ENCODE measurements at regions not wholly inside any gene's neighbourhood (a gene's known extent, or its start where the extent isn't known, plus 50 kb on each side); places are given as distances from the start of the nearest gene placed in this dataset.
A peak's percentile ranks its signal among the peaks of the same experiment; 100 is the strongest.
"Not testable (repeated sequence)": the region's sequence is repeated elsewhere in the genome, so short reads cannot be mapped to it uniquely, and the experiment has no call there.

- DNase-seq (ENCODE audit: low read depth): no peak
Observed at GRCh38 chr9:38185647-38186403, 116.8 kb upstream of the SHB start.

DNA sequence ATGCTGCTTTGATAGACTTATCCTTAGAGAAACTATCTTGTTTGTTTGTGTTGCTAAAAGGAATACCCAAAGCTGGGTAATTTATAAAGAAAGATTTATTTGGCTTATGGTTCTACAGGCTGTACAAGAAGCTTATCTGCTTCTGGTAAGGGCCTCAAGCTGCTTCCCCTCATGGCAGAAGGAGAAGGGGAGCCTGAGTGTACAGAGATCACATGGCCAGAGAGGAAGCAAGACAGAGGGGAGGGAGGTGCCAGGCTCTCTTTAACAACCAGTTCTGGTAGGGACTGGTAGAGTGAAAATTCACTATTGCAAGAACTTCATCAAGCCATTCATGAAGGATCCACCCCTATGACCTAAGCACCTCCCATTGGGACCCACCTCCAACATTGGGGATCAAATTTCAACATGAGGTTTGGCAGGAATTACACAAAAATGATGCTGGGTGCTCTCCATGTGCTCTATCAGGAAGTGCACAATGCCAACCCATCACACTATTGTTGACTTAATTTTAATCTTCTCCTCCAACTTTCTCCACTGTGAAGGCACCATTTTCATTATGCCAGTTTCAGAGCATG is 115.1 kb upstream of the SHB start:
- DNase-seq (ENCODE audit: low read depth): no peak

DNA sequence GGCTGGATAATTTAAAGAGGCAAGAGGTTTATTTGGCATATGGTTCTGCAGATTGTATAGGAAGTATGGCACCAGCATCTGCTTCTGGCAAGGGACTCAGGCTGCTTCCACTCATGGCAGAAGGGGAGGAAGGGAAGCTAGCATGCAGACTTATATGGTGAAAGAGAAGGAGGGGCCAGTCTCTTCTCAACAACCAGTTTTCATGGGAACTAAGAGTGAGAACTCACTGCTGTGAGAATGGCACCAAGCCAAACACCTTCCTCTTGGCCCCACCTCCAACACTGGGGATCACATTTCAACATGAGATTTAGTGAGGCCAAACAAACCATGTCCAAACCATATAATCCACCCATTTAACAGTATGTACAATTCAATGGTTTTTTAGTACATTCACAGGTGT is 113.3 kb upstream of the SHB start:
- no peak for DNase-seq (ENCODE audit: low read depth)

- DNase-seq (ENCODE audit: low read depth): no peak
Observed at GRCh38 chr9:38181866-38182265, 112.8 kb upstream of the SHB start.

GRCh38 chr9:38181232-38181631 is 112.2 kb upstream of the SHB start:
- DNase-seq (ENCODE audit: low read depth): no peak

GRCh38 chr9:38180656-38181055 is 111.6 kb upstream of the SHB start:
- no peak for DNase-seq (ENCODE audit: low read depth)

DNA sequence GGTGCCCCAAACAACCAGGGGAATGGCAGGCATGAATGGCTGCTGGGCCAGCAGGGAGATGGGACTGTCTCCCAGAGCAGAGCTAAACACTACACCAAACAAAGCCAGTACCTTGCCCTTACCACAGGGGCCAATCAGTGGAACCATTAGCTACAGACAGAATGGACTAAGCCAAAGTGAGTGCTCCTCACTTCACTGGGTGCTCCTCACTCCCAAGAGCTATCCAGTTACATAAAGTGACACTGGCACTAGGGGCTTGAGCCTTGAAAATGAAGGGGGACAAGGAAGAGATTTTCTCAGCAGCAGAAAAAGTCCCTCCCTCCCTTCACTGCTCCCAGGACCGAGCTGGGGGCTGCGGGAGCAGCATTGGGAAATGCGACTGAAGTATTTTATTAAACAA is 110.9 kb upstream of the SHB start:
- DNase-seq (ENCODE audit: low read depth): no peak

- no peak for DNase-seq (ENCODE audit: low read depth)
Observed at GRCh38 chr9:38178237-38178636, 109.2 kb upstream of the SHB start.

- DNase-seq (ENCODE audit: low read depth): no peak
Observed at GRCh38 chr9:38177680-38178079, 108.7 kb upstream of the SHB start.

- no peak for DNase-seq (ENCODE audit: low read depth)
Observed at GRCh38 chr9:38176251-38176650, 107.2 kb upstream of the SHB start.

- no peak for DNase-seq (ENCODE audit: low read depth)
Observed at GRCh38 chr9:38175423-38175822, 106.4 kb upstream of the SHB start.

- DNase-seq (ENCODE audit: low read depth): no peak
Observed at GRCh38 chr9:38172586-38172985, 103.6 kb upstream of the SHB start.

DNA sequence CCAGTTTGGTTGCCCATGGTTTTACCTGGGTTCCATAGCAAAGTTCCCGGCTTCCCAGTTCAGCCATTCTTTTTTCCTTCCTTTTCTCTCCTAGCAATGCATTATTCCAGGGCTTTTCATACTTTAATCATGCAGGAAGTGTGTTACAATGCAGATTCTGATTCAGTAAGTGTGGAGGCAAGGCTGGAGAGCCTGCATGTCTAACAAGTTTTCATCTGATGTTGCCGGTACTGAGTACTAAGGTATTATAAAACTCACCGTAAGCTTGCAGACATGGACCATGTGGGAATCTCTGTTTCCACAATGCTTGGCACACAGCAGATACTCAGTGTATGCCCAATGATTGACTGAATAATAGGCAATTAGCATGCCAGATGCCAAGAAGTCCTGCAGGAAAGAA is 102.9 kb upstream of the SHB start:
- DNase-seq (ENCODE audit: low read depth): no peak

GRCh38 chr9:38171538-38171884 is 102.5 kb upstream of the SHB start:
- DNase-seq (ENCODE audit: low read depth): no peak

- DNase-seq (ENCODE audit: low read depth): not testable (repeated sequence)
Observed at GRCh38 chr9:38170763-38171537, 101.9 kb upstream of the SHB start.

- DNase-seq (ENCODE audit: low read depth): not testable (repeated sequence)
Observed at GRCh38 chr9:38170155-38170554, 101.1 kb upstream of the SHB start.

DNA sequence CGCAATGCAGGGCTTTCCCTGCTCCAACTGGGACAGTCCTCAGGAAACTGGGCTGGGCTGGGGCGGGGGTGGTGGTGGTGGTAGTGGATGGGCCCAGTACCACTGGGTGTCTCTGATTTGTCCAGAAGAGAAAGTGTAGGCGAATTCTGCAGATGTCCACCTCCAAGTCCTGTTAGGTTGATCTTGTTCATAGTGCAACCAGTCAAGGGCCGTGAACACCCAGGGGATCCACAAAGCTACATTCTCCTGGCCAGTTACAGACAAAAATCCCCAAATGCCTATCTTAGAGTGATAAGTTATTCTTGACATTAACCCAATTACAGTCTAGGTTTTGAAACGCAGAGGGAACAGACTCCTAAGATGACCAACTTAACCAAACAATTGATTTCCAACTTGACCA is 97.5 kb upstream of the SHB start:
- DNase-seq (ENCODE audit: low read depth): no peak

DNA sequence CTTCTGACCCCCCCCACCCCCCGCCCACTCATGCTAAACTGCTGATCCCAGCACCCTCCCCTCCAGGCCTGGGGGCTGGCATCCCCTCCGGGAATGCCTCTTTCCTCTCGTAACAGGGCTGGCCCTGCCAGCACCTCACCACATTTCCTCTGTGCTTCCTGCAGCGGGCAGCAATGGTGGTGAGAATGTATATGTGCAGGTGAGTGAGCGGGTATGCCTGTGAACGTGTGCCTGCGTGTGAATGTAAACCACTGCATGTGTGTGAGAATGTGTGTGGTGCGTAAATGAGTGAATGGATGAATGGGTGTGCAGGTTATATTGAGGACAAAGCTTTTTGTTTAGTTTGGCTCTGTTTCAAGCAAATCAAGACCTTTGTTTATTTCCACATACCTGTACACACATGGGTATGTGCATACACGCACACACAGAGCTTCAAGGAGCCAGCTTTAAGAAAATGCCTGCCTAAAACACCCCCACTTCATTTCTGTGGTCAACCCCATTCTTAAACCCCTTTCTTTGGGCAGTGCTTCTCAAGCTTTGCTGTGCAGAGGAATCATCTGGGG is 95.7 kb upstream of the SHB start:
- DNase-seq (ENCODE audit: low read depth): no peak

GRCh38 chr9:38163518-38163917 is 94.5 kb upstream of the SHB start:
- DNase-seq (ENCODE audit: low read depth): no peak

DNA sequence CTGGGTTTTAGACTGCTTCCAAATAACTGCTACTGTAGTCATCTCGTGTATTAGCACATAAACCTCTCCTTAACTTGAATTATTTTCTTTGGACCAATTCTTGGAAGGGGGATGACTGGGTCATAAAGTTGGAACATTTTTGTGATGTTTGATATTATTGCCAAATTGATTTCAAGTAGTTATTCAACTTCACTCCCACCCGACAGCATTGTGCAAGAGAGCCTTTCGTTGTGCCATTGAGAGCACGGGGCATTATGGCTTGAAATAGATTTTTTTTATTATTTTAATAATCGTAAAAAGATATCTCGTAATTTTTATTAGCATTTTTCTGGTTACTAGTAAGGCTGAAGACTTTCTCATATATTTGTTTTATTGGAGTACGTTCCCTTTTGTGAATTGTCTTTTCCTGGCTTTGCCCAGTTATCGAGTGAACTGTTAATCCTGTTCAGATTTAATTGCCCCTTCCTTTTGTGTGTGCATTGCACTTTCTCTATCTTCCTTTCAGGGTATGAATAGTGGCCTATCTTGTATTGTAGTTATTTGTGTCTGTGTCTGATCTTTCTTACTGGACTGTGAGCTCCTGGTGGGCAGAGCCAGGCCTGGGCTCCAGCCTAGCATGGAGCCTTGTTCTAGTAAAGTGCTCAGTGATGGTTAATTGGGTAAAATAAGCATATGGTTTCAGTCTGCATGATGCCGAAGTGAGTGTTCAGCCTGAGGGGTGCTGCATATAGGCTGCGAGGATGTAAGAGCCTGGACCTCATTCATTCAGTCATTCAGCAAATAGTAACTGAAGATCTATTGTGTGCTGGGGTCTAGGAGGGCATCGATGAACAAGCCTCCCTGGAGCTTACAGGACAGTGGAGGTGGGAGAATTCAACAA is 93.5 kb upstream of the SHB start:
- no peak for DNase-seq (ENCODE audit: low read depth)

- DNase-seq (ENCODE audit: low read depth): peak; percentile 52
Observed at GRCh38 chr9:38160613-38161215, 91.7 kb upstream of the SHB start.

- DNase-seq (ENCODE audit: low read depth): no peak
Observed at GRCh38 chr9:38159599-38159998, 90.6 kb upstream of the SHB start.
